BLaER1 (cell line): ENCODE measurements at regions not wholly inside any gene's neighbourhood (a gene's known extent, or its start where the extent isn't known, plus 50 kb on each side); places are given as distances from the start of the nearest gene placed in this dataset.

Experiments used
- H3K27ac ChIP-seq: shearing (Covaris generic); formaldehyde crosslinking; 2 replicates; pipeline ENCODE4 v1.8.1; 2022
- H3K27me3 ChIP-seq: shearing (Covaris generic); formaldehyde crosslinking; 2 replicates; pipeline ENCODE4 v1.8.1; 2022
- H3K36me3 ChIP-seq: shearing (Covaris generic); formaldehyde crosslinking; 2 replicates; pipeline ENCODE4 v1.8.1; 2022
- H3K4me1 ChIP-seq: shearing (Covaris generic); formaldehyde crosslinking; 2 replicates; pipeline ENCODE4 v1.8.1; 2022
- H3K4me2 ChIP-seq: shearing (Covaris generic); formaldehyde crosslinking; 2 replicates; pipeline ENCODE4 v1.8.1; 2022
- H3K4me3 ChIP-seq: shearing (Covaris generic); formaldehyde crosslinking; 2 replicates; pipeline ENCODE4 v1.8.1; 2022
- H3K9ac ChIP-seq: shearing (Covaris generic); formaldehyde crosslinking; 2 replicates; pipeline ENCODE4 v1.8.1; 2022
- H3K9me3 ChIP-seq: shearing (Covaris generic); formaldehyde crosslinking; 2 replicates; pipeline ENCODE4 v1.8.1; 2022
- H4K20me1 ChIP-seq: shearing (Covaris generic); formaldehyde crosslinking; 2 replicates; pipeline ENCODE4 v1.8.1; 2022
- Cebpa-rat ChIP-seq: shearing (Covaris generic); IDR thresholded peaks from 2 replicates; pipeline ENCODE4 v1.8.1; 2022

GRCh38 chr5:145553177-145553576, 282.0 kb downstream of the PRELID2 start:
- TF ChIP-seq Cebpa-rat: no peak
- no peaks in the 10 kb centered on the region for H3K27me3 ChIP-seq

GRCh38 chr5:145551714-145552113, 283.4 kb downstream of the PRELID2 start:
- TF ChIP-seq Cebpa-rat: no peak
- Histone ChIP-seq H3K4me3 (no peak overlapping the region), H3K4me2 (no peak overlapping the region), H3K27ac (no peak overlapping the region), H4K20me1 (no peaks in the 10 kb centered on the region), H3K27me3 (no peaks in the 10 kb centered on the region), H3K9ac (no peak overlapping the region), H3K36me3 (no peaks in the 10 kb centered on the region), H3K4me1 (no peaks in the 10 kb centered on the region), H3K9me3 (no peaks in the 10 kb centered on the region)

More at GRCh38 chr5:145553177-145553576, 282.0 kb downstream of the PRELID2 start:
- Histone ChIP-seq H3K36me3 (no peaks in the 10 kb centered on the region), H3K9ac (no peak overlapping the region), H3K27ac (no peak overlapping the region), H3K9me3 (no peaks in the 10 kb centered on the region), H3K4me2 (no peak overlapping the region), H3K4me3 (no peak overlapping the region), H4K20me1 (no peaks in the 10 kb centered on the region), H3K4me1 (no peaks in the 10 kb centered on the region)

- no peak overlapping the region for H3K4me2 ChIP-seq
- no peaks in the 10 kb centered on the region for H3K4me1 ChIP-seq
- H3K9me3 ChIP-seq: no peaks in the 10 kb centered on the region
- no peak overlapping the region for H3K9ac ChIP-seq
- no peak for TF ChIP-seq Cebpa-rat
- no peak overlapping the region for H3K4me3 ChIP-seq
- no peak overlapping the region for H3K27ac ChIP-seq
- H3K36me3 ChIP-seq: no peaks in the 10 kb centered on the region
- no peaks in the 10 kb centered on the region for H4K20me1 ChIP-seq
- no peaks in the 10 kb centered on the region for H3K27me3 ChIP-seq
Measured at GRCh38 chr5:145548097-145548496, 287.0 kb downstream of the PRELID2 start.

- Histone ChIP-seq H3K36me3 (no peaks in the 10 kb centered on the region), H3K27me3 (no peaks in the 10 kb centered on the region), H3K4me2 (no peak overlapping the region), H3K27ac (no peak overlapping the region), H4K20me1 (no peaks in the 10 kb centered on the region), H3K4me1 (no peaks in the 10 kb centered on the region), H3K9me3 (no peaks in the 10 kb centered on the region), H3K9ac (no peak overlapping the region), H3K4me3 (no peak overlapping the region)
- no peak for TF ChIP-seq Cebpa-rat
Measured at GRCh38 chr5:145544401-145544800, 290.7 kb downstream of the PRELID2 start.

- H3K9me3 ChIP-seq: no peaks in the 10 kb centered on the region
- H3K9ac ChIP-seq: no peak overlapping the region
- H3K27me3 ChIP-seq: no peaks in the 10 kb centered on the region
- no peak for TF ChIP-seq Cebpa-rat
- H3K4me3 ChIP-seq: no peak overlapping the region
- H3K4me1 ChIP-seq: no peaks in the 10 kb centered on the region
- no peaks in the 10 kb centered on the region for H4K20me1 ChIP-seq
- H3K4me2 ChIP-seq: no peak overlapping the region
- no peaks in the 10 kb centered on the region for H3K36me3 ChIP-seq
- no peak overlapping the region for H3K27ac ChIP-seq
Measured at GRCh38 chr5:145543968-145544367, 291.2 kb downstream of the PRELID2 start.

- H3K4me3 ChIP-seq: no peak overlapping the region
- H3K9ac ChIP-seq: no peak overlapping the region
- TF ChIP-seq Cebpa-rat: no peak
- H3K9me3 ChIP-seq: peaks cover 8% of the 10 kb centered on the region
- H3K36me3 ChIP-seq: no peaks in the 10 kb centered on the region
- H4K20me1 ChIP-seq: no peaks in the 10 kb centered on the region
- no peaks in the 10 kb centered on the region for H3K27me3 ChIP-seq
- no peaks in the 10 kb centered on the region for H3K4me1 ChIP-seq
- no peak overlapping the region for H3K4me2 ChIP-seq
- H3K27ac ChIP-seq: no peak overlapping the region
Measured at GRCh38 chr5:145540375-145540774, 294.8 kb downstream of the PRELID2 start.

GRCh38 chr5:145539201-145539600, 295.9 kb downstream of the PRELID2 start:
- no peak overlapping the region for H3K9ac ChIP-seq
- H3K4me3 ChIP-seq: no peak overlapping the region
- no peaks in the 10 kb centered on the region for H3K27me3 ChIP-seq
- TF ChIP-seq Cebpa-rat: no peak
- no peak overlapping the region for H3K4me2 ChIP-seq
- no peaks in the 10 kb centered on the region for H4K20me1 ChIP-seq
- no peak overlapping the region for H3K27ac ChIP-seq
- no peaks in the 10 kb centered on the region for H3K36me3 ChIP-seq
- H3K4me1 ChIP-seq: no peaks in the 10 kb centered on the region
- H3K9me3 ChIP-seq: peaks cover 8% of the 10 kb centered on the region

GRCh38 chr5:145536133-145536532, 299.0 kb downstream of the PRELID2 start:
- TF ChIP-seq Cebpa-rat: no peak
- Histone ChIP-seq H3K4me2 (no peak overlapping the region), H3K4me1 (no peaks in the 10 kb centered on the region), H4K20me1 (no peaks in the 10 kb centered on the region), H3K27ac (no peak overlapping the region), H3K27me3 (no peaks in the 10 kb centered on the region), H3K36me3 (no peaks in the 10 kb centered on the region), H3K4me3 (no peak overlapping the region), H3K9ac (no peak overlapping the region), H3K9me3 (peaks cover 8% of the 10 kb centered on the region)

GRCh38 chr5:145531038-145531734, 304.0 kb downstream of the PRELID2 start:
- Histone ChIP-seq H3K9ac (no peak overlapping the region), H4K20me1 (no peaks in the 10 kb centered on the region), H3K9me3 (no peaks in the 10 kb centered on the region), H3K36me3 (no peaks in the 10 kb centered on the region), H3K27me3 (no peaks in the 10 kb centered on the region), H3K4me1 (no peaks in the 10 kb centered on the region), H3K4me3 (no peak overlapping the region), H3K4me2 (no peak overlapping the region), H3K27ac (no peak overlapping the region)
- no peak for TF ChIP-seq Cebpa-rat

GRCh38 chr5:145521523-145521922, 313.6 kb downstream of the PRELID2 start:
- Histone ChIP-seq H3K4me3 (no peak overlapping the region), H3K4me1 (no peaks in the 10 kb centered on the region), H3K4me2 (no peak overlapping the region), H4K20me1 (no peaks in the 10 kb centered on the region), H3K9me3 (peaks cover 13% of the 10 kb centered on the region), H3K27ac (no peak overlapping the region), H3K36me3 (no peaks in the 10 kb centered on the region), H3K27me3 (no peaks in the 10 kb centered on the region), H3K9ac (no peak overlapping the region)
- TF ChIP-seq Cebpa-rat: no peak

- H4K20me1 ChIP-seq: no peaks in the 10 kb centered on the region
- no peak overlapping the region for H3K4me2 ChIP-seq
- no peaks in the 10 kb centered on the region for H3K27me3 ChIP-seq
- H3K4me3 ChIP-seq: no peak overlapping the region
- no peak for TF ChIP-seq Cebpa-rat
- H3K9ac ChIP-seq: no peak overlapping the region
- no peak overlapping the region for H3K27ac ChIP-seq
- H3K9me3 ChIP-seq: peaks cover 15% of the 10 kb centered on the region
- H3K4me1 ChIP-seq: no peaks in the 10 kb centered on the region
- no peaks in the 10 kb centered on the region for H3K36me3 ChIP-seq
Measured at GRCh38 chr5:145521066-145521465, 314.1 kb downstream of the PRELID2 start.
